ENCODE measurements at regions not wholly inside any gene's neighbourhood (a gene's known extent, or its start where the extent isn't known, plus 50 kb on each side); places are given as distances from the start of the nearest gene placed in this dataset.

DNA sequence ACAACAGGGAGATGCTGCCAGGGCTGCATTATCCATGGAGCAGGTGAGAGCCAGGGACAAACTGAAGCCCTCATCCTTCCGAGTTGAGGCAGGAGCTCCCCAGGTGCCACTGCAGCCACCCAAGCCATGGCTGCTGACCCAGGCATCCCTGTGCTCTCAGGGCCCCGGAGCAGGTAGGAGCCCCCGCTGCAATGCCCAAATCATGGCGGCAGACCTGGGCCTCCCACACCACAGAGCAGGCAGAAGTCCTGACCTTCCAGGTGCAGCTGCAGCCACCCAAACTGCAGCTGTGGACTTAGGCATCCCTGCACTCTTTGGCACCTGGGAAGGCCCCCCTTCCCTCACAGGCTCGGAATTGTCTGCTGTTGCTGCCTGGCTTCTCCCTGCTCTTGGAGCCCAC lies 443.6 kb downstream of the ARAP2 start:
- TF ChIP-seq, protein P1, sequence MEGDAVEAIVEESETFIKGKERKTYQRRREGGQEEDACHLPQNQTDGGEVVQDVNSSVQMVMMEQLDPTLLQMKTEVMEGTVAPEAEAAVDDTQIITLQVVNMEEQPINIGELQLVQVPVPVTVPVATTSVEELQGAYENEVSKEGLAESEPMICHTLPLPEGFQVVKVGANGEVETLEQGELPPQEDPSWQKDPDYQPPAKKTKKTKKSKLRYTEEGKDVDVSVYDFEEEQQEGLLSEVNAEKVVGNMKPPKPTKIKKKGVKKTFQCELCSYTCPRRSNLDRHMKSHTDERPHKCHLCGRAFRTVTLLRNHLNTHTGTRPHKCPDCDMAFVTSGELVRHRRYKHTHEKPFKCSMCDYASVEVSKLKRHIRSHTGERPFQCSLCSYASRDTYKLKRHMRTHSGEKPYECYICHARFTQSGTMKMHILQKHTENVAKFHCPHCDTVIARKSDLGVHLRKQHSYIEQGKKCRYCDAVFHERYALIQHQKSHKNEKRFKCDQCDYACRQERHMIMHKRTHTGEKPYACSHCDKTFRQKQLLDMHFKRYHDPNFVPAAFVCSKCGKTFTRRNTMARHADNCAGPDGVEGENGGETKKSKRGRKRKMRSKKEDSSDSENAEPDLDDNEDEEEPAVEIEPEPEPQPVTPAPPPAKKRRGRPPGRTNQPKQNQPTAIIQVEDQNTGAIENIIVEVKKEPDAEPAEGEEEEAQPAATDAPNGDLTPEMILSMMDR (IDR thresholded peaks at IDR 0.05), result no peak
- DNase-seq (ENCODE audit: low spot score), result no peak
- Histone ChIP-seq H3K27ac (no peak overlapping the region), H3K4me3 (no peak overlapping the region)

DNA sequence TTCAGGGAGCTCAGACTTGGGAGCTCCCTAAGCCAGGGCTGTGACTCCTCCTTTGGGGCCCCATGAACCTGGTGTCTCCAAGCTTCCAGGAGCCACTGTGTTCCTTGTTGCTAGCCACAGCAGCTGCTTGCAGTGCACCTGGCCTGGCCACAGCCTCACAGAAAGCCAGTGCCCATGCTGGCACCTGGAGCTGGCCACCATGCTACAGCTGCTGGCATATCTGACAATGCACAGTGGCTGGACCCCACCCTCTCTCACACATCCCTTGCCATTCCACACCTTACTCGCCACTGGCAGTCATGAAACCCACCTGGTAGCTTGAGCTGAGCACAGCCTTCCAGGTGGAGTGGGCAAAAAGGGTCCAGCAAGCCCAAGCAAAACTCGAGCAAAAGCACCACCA lies 441.7 kb downstream of the ARAP2 start:
- TF ChIP-seq, protein P1 (IDR thresholded peaks at IDR 0.05), result no peak
- no peak for DNase-seq (ENCODE audit: low spot score)
- H3K27ac ChIP-seq, result no peak overlapping the region
- no peak overlapping the region for H3K4me3 ChIP-seq

DNA sequence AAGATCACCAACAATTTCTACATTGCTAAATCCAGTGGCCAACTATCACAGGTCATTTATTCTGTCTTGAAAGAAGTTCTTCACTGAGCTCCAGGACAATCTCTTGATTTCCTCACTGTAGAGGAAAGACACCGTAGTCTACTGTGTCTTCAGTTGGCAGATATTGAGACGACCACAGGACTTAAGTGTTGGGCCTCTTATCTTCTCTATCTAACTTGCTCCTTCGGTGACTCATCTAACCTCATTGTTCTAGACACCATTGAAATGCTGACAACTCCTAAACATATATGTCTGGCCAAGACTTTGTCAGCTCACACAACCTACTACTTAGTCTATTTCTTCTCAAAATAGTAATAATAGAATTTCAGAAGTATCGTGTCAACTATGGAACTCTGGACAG lies 425.8 kb downstream of the ARAP2 start:
- H3K4me3 ChIP-seq, result no peak overlapping the region
- H3K27ac ChIP-seq, result no peak overlapping the region
- no peak for DNase-seq (ENCODE audit: low spot score)
- TF ChIP-seq, protein P1 (IDR thresholded peaks at IDR 0.05), result no peak

DNA sequence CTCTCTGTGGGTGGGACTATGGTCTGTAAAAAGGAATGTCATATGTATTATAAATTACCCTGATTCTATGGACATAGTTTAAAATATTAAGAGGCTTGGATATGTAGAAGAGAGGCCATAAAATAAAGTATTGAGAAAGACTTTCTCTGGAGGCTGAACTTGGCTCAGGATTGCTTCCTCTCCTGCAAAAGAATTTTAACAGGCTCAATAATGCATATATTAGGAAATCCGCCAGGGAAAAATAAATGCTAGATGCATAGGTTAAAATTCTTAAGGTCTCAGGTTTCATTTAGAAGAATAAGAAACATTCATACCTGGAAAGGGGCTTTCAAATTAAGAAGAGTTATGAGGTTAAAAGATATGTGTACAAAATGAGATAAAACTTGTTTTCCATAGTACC lies 424.3 kb downstream of the ARAP2 start:
- H3K27ac ChIP-seq, result no peak overlapping the region

DNA sequence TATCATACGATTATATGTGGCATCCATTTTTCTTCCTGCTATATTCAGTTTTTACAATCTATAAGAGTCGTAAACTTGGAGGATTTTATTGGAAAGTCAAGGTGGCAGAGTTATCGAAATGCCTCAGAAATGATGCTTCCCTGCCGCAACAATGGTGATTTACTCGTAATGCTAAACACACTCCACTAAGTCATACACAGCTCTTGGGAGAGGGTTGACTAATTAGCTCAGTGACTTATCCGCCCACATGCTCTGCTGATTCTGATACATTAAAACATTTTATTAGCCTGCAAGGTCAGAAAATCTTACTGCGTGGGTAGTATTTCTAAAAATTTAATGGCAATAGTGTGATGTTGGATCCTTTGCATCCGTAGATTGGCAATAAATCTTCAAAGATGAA lies 420.1 kb downstream of the ARAP2 start:
- no peak overlapping the region for H3K4me3 ChIP-seq
- H3K27ac ChIP-seq, result no peak overlapping the region
- DNase-seq (ENCODE audit: low spot score), result no peak
- TF ChIP-seq, protein P1 (IDR thresholded peaks at IDR 0.05), result no peak

More for the DNA sequence above, 424.3 kb downstream of the ARAP2 start:
- no peak overlapping the region for H3K4me3 ChIP-seq
- DNase-seq (ENCODE audit: low spot score), result no peak
- TF ChIP-seq, protein P1 (IDR thresholded peaks at IDR 0.05), result no peak

DNA sequence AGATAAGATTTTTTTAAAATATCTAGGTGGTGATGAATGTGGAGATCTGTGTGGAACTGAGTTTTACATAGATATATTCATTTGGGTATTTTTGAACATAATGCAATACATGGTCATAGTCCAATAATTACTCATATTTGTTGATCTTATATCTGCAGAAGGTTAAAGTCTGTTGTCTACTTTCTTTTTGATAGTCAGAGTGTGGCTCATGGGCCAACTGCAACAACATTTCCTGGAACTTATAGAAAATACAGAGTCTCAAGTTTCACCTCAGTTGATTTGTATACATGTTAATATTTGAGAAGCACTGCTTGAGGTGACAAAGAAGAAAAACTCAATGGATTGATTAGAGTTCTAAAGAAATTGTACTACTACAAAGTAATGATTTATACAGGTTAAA lies 408.4 kb downstream of the ARAP2 start:
- H3K27ac ChIP-seq, result no peak overlapping the region
- H3K4me3 ChIP-seq, result no peak overlapping the region
- DNase-seq (ENCODE audit: low spot score), result no peak
- TF ChIP-seq, protein P1 (IDR thresholded peaks at IDR 0.05), result no peak

DNA sequence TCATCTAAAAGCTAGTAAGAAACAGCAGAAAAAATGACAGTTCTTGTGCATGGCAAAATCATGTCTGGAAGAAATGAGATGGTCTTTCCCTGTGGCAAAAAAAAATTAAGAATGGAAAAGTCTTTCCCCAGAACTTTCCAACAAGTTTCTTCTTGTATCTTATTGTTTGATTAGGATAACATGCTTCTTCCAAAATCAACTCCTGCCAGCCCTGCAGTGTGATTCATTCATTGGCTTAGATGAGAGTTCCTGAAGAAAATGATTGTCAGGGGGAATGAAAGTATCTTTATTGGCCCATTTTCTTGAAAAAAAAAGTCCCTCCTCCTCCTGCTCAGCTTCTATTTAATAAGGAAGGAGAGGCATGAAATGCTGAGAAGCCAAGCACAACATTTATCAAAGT lies 407.7 kb downstream of the ARAP2 start:
- H3K4me3 ChIP-seq, result no peak overlapping the region
- TF ChIP-seq, protein P1 (IDR thresholded peaks at IDR 0.05), result no peak
- H3K27ac ChIP-seq, result no peak overlapping the region
- DNase-seq (ENCODE audit: low spot score), result no peak
